ENCODE measurements at regions not wholly inside any gene's neighbourhood (a gene's known extent, or its start where the extent isn't known, plus 50 kb on each side); places are given as distances from the start of the nearest gene placed in this dataset.

- H3K9me3 ChIP-seq: no peaks in the 10 kb centered on the region
- H3K4me1 ChIP-seq: peaks cover 0 to 11% (median 7%) of the 10 kb centered on the region in 4 donors
- no peak for DNase-seq
- no peak for TF ChIP-seq POLR2A (IDR thresholded peaks at IDR 0.05)
- TF ChIP-seq EP300 (IDR thresholded peaks at IDR 0.05): no peak
- no peak for TF ChIP-seq CTCF (IDR thresholded peaks at IDR 0.05)
- no peak for TF ChIP-seq POLR2AphosphoS5 (IDR thresholded peaks at IDR 0.05)
- intact Hi-C loops (cut with DNase I): no loop called here
- H3K27me3 ChIP-seq: no peaks in the 10 kb centered on the region
- H3K36me3 ChIP-seq: no peaks in the 10 kb centered on the region
- no peak overlapping the region for H3K27ac ChIP-seq
- H3K4me3 ChIP-seq: no peak overlapping the region
Measured at GRCh38 chr6:156725712-156726111, 51.5 kb upstream of the ARID1B start.

DNA sequence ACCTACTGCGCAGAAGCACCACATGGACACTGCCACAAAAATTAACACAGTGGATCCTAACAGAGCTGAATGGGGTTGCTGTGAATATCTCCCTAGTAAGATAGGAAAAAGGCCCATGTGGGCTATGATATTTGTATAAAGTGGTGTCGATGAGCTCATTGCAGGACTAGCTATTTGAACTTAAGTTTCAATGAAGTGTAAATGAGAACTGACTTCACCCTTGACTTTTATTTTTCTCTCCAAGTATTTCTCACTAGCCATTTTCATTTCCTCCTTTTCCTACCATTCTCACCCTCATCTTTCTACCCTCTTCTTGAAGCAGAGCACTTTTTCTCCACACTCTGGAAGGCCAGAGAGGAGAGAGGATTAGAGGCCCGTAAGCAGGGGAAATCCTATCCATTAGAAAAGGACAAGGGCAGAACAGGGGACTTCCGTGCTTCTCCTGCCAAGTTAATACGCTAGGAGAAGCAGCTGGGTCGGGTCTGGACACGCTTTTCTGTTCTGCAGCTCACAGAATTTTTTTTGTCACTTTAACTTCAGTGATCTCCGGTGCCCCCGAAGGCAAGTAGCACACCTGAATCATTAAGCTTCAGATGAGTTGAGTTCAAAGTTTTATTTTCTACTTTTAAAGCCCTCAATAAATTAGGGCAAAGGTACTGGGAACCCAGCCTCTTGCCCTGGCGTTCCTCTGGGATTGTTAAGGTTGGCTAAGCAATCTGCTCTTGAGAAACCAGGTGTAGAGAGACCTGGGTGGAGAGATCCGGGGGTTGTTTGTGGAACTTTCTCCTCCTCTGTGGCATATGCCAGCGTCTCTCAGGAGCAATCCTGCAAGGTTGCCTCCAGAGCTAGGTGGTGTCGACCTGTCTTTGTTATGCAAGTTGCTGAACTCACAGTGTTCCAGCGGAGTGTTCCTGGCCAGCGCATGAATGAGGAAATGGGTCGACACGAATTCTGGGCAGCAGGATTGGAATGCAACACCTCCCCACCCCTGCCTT lies 56.2 kb upstream of the ARID1B start:
- Histone ChIP-seq H3K27ac (peak overlapping the region; percentile 80 to 92 (median 90)), H3K4me3 (no peak overlapping the region), H3K9me3 (no peaks in the 10 kb centered on the region), H3K36me3 (no peaks in the 10 kb centered on the region), H3K4me1 (peaks cover 0 to 25% (median 24%) of the 10 kb centered on the region in 4 donors), H3K27me3 (no peaks in the 10 kb centered on the region)
- intact Hi-C loops (cut with DNase I): loop anchor here (1.0 kb wide), 2 partner anchors 34 to 55 kb away; no protein-coding TSS in a partner anchor
- DNase-seq: no peak
- no peak for TF ChIP-seq POLR2A (IDR thresholded peaks at IDR 0.05)
- no peak for TF ChIP-seq CTCF (IDR thresholded peaks at IDR 0.05)
- TF ChIP-seq POLR2AphosphoS5 (IDR thresholded peaks at IDR 0.05): no peak
- no peak for TF ChIP-seq EP300 (IDR thresholded peaks at IDR 0.05)
- WGBS, 2 donors: 18 to 57% methylated on average over 17 of the region's 17 CpGs

- intact Hi-C loops (cut with DNase I): loop anchor here (1.0 kb wide), 2 partner anchors 33 to 56 kb away; no protein-coding TSS in a partner anchor
- H3K4me1 ChIP-seq: peaks cover 0 to 25% (median 24%) of the 10 kb centered on the region in 4 donors
- DNase-seq: peak; percentile 98
- 3 to 13% methylated on average over 50 of the region's 50 CpGs for WGBS, 2 donors
- H3K27me3 ChIP-seq: no peaks in the 10 kb centered on the region
- peak in 1 of 4 donors; percentile 63 for TF ChIP-seq EP300 (IDR thresholded peaks at IDR 0.05)
- TF ChIP-seq POLR2AphosphoS5 (IDR thresholded peaks at IDR 0.05): peak; percentile 33 to 67 (median 58)
- TF ChIP-seq POLR2A (IDR thresholded peaks at IDR 0.05): peak; percentile 21 to 33
- no peak for TF ChIP-seq CTCF (IDR thresholded peaks at IDR 0.05)
- H3K27ac ChIP-seq: peak overlapping the region; percentile 80 to 92 (median 90)
- peak overlapping the region; percentile 28 to 51 (median 41) for H3K4me3 ChIP-seq
- H3K36me3 ChIP-seq: no peaks in the 10 kb centered on the region
- no peaks in the 10 kb centered on the region for H3K9me3 ChIP-seq
Measured at GRCh38 chr6:156719720-156720563, 57.2 kb upstream of the ARID1B start.

DNA sequence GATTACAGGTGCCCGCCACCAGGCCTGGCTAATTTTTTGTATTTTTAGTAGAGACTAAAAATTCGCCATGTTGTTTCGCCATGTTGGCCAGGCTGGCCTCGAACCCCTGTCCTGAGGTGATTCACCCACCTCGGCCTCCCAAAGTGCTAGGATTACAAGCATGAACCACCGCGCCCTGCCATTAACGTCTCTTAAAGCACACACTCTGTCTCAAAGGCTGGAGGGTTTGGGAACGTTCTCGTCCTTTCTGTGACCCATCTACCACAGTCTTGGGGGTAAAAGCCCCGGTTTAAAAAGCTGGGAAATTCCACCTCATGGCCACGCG lies 57.8 kb upstream of the ARID1B start:
- TF ChIP-seq POLR2AphosphoS5 (IDR thresholded peaks at IDR 0.05) (no peak), CTCF (IDR thresholded peaks at IDR 0.05) (no peak), EP300 (IDR thresholded peaks at IDR 0.05) (no peak), POLR2A (IDR thresholded peaks at IDR 0.05) (no peak)
- Histone ChIP-seq H3K27me3 (no peaks in the 10 kb centered on the region), H3K4me1 (peaks cover 0 to 25% (median 24%) of the 10 kb centered on the region in 4 donors), H3K27ac (peak overlapping the region; percentile 80 to 92 (median 90)), H3K36me3 (no peaks in the 10 kb centered on the region), H3K9me3 (no peaks in the 10 kb centered on the region), H3K4me3 (peak overlapping the region in 3 of 4 donors; percentile 33 to 51 (median 49))
- WGBS, 2 donors: 22 to 64% methylated on average over 13 of the region's 13 CpGs
- intact Hi-C loops (cut with DNase I): no loop called here
- DNase-seq: no peak

All from sigmoid colon (tissue), 6 donors.